H1 (cell line): ENCODE measurements at regions not wholly inside any gene's neighbourhood (a gene's known extent, or its start where the extent isn't known, plus 50 kb on each side); places are given as distances from the start of the nearest gene placed in this dataset.

Experiments
- BCL11A ChIP-seq, 2 experiments: IDR thresholded peaks; one replicate each; pipeline ENCODE4 v1.6.1; 2011; ENCODE audit warnings: low read depth in 2 of 2, low read length in 2 of 2, mild to moderate bottlenecking in 2 of 2
- CBX5 ChIP-seq: fragments of 300-800, 300-1000 bp; sonication (generic); IDR thresholded peaks from 2 replicates; pipeline ENCODE4 v1.7.1; 2016; ENCODE audit warnings: antibody characterized with exemption, low read length, low read depth
- CBX8 ChIP-seq: fragments of 300-800, 300-1000 bp; sonication (generic); IDR thresholded peaks from 2 replicates; pipeline ENCODE4 v1.7.1; 2016; ENCODE audit warnings: low read depth, low read length, borderline replicate concordance
- CEBPB ChIP-seq: IDR thresholded peaks from 2 replicates; pipeline ENCODE4 v1.6.1; 2012; ENCODE audit warnings: low read depth, low read length
- CHD7 ChIP-seq: fragments of 300-600 bp; sonication (generic); IDR thresholded peaks from 2 replicates; pipeline ENCODE4 v1.7.1; 2012; ENCODE audit warnings: low read length, moderate library complexity, mild to moderate bottlenecking, inconsistent platforms; ENCODE audit not compliant: insufficient replicate concordance
- EGR1 ChIP-seq: IDR thresholded peaks from 2 replicates; pipeline ENCODE4 v1.6.1; 2011; ENCODE audit warnings: low read depth, low read length, borderline replicate concordance
- EZH2 ChIP-seq: fragments of 200-600 bp; sonication (generic); IDR thresholded peaks from 2 replicates; pipeline ENCODE4 v1.7.1; 2012; ENCODE audit warnings: low read depth, mild to moderate bottlenecking, moderate library complexity, low read length, inconsistent platforms; ENCODE audit not compliant: severe bottlenecking
- HDAC6 ChIP-seq: IDR thresholded peaks from one replicate; pipeline ENCODE4 v1.7.1; 2012; ENCODE audit warnings: low read depth, mild to moderate bottlenecking, inconsistent platforms, low read length, moderate library complexity
- JUN ChIP-seq: IDR thresholded peaks from 2 replicates; pipeline ENCODE4 v1.6.1; 2011; ENCODE audit warnings: low read depth, mild to moderate bottlenecking, improper control_type of control experiment, low read length
- POU5F1 ChIP-seq: IDR thresholded peaks from 2 replicates; pipeline ENCODE4 v1.6.1; 2011; ENCODE audit warnings: low read depth, mild to moderate bottlenecking, low read length, moderate library complexity
- RFX5 ChIP-seq: IDR thresholded peaks from 2 replicates; pipeline ENCODE4 v1.6.1; 2011; ENCODE audit warnings: low read depth, low read length, improper control_type of control experiment, borderline replicate concordance
- TEAD4 ChIP-seq: IDR thresholded peaks from 2 replicates; pipeline ENCODE4 v1.6.1; 2012; ENCODE audit warnings: low read depth, low read length, inconsistent platforms, mixed read lengths
- YY1 ChIP-seq: IDR thresholded peaks from 2 replicates; pipeline ENCODE4 v1.6.1; 2011; ENCODE audit warnings: low read depth, mild to moderate bottlenecking, low read length

GRCh38 chr5:56396634-56397033 lies 163.5 kb upstream of the ANKRD55 start (continued):
- TF ChIP-seq CHD7 (no peak), HDAC6 (no peak), RFX5 (no peak), CBX5 (no peak), EGR1 (no peak), POU5F1 (no peak), TEAD4 (no peak), BCL11A (IDR thresholded peaks at IDR 0.05; ENCODE audit: low read depth in 2 of 2, low read length in 2 of 2) (no peak), CEBPB (no peak), CBX8 (no peak), EZH2 (no peak), YY1 (no peak), JUN (no peak)
